WTC11 (cell line): ENCODE measurements at regions not wholly inside any gene's neighbourhood (a gene's known extent, or its start where the extent isn't known, plus 50 kb on each side); places are given as distances from the start of the nearest gene placed in this dataset.

Experiments used
- ATAC-seq: fragments of 200-7000 bp; cut with Tn5 transposase; 2 replicates; pipeline ENCODE4 v1.10.0; 2021; ENCODE audit warnings: mild to moderate bottlenecking, moderate library complexity
- CTCF ChIA-PET: fragments of 300-600 bp; sonication (Branson Sonifier 250); formaldehyde crosslinking; loops from one replicate; lab custom pipeline; 2021; ENCODE audit warnings: antibody characterized with exemption; lab: Charles Lee
- POLR2A ChIA-PET: fragments of 350-600 bp; sonication (Branson Sonifier 250); formaldehyde crosslinking; loops from one replicate; lab custom pipeline; 2021; ENCODE audit warnings: antibody characterized with exemption; lab: Charles Lee
- DNase-seq: peaks from one replicate; pipeline ENCODE4 v3.0.0; 2021; ENCODE audit warnings: low spot score
- H3K27ac Mint-ChIP-seq: 2 replicates; pipeline ENCODE4 v1.8.0; 2021; ENCODE audit warnings: mixed read lengths
- H3K27me3 Mint-ChIP-seq: 2 replicates; pipeline ENCODE4 v1.8.0; 2021; ENCODE audit warnings: low read depth, mild to moderate bottlenecking, moderate library complexity, mixed read lengths
- H3K36me3 Mint-ChIP-seq: 2 replicates; pipeline ENCODE4 v1.8.0; 2021; ENCODE audit warnings: mixed read lengths
- H3K4me1 Mint-ChIP-seq: 2 replicates; pipeline ENCODE4 v1.8.0; 2022; ENCODE audit warnings: mixed read lengths
- H3K4me3 Mint-ChIP-seq: 2 replicates; pipeline ENCODE4 v1.8.0; 2021; ENCODE audit warnings: mild to moderate bottlenecking, moderate library complexity, mixed read lengths
- H3K9me3 Mint-ChIP-seq: 2 replicates; pipeline ENCODE4 v1.8.0; 2021; ENCODE audit warnings: mixed read lengths
- CREB1 ChIP-seq: sonication (generic); formaldehyde crosslinking; IDR thresholded peaks from 2 replicates; pipeline ENCODE4 v1.8.0; 2023; ENCODE audit warnings: mild to moderate bottlenecking, missing genetic modification reagents
- FOXJ3 ChIP-seq: sonication (generic); formaldehyde crosslinking; IDR thresholded peaks from 2 replicates; pipeline ENCODE4 v1.9.0; 2021; ENCODE audit warnings: missing genetic modification reagents, mild to moderate bottlenecking, borderline replicate concordance
- HMGA2 ChIP-seq: fragments of 250-450 bp; sonication (Bioruptor Pico); IDR thresholded peaks from 2 replicates; pipeline ENCODE4 v1.4.0; 2021; ENCODE audit warnings: mild to moderate bottlenecking, moderate library complexity
- MXD4 ChIP-seq: fragments of 250-450 bp; sonication (Bioruptor Pico); IDR thresholded peaks from 2 replicates; pipeline ENCODE4 v1.8.0; 2021; ENCODE audit warnings: mild to moderate bottlenecking, moderate library complexity, borderline replicate concordance
- NFE2L1 ChIP-seq: sonication (generic); formaldehyde crosslinking; IDR thresholded peaks from 2 replicates; pipeline ENCODE4 v1.8.1; 2023; ENCODE audit warnings: missing genetic modification reagents
- NFYB ChIP-seq: sonication (generic); formaldehyde crosslinking; conservative IDR thresholded peaks from 2 replicates; pipeline ENCODE4 v1.8.0; 2022; ENCODE audit warnings: low read depth, missing genetic modification reagents
- NR2C2 ChIP-seq: sonication (generic); formaldehyde crosslinking; IDR thresholded peaks from 2 replicates; pipeline ENCODE4 v1.8.0; 2022; ENCODE audit warnings: mild to moderate bottlenecking, missing genetic modification reagents
- OVOL2 ChIP-seq: fragments of 250-450 bp; sonication (Bioruptor Pico); IDR thresholded peaks from 2 replicates; pipeline ENCODE4 v1.9.0; 2021; ENCODE audit warnings: mild to moderate bottlenecking, borderline replicate concordance
- SOX15 ChIP-seq: fragments of 250-450 bp; sonication (Bioruptor Pico); IDR thresholded peaks from 2 replicates; pipeline ENCODE4 v1.9.0; 2021; ENCODE audit warnings: mild to moderate bottlenecking
- TEAD4 ChIP-seq: sonication (generic); formaldehyde crosslinking; IDR thresholded peaks from 2 replicates; pipeline ENCODE4 v1.8.0; 2022; ENCODE audit warnings: mild to moderate bottlenecking, missing genetic modification reagents
- ZBTB21 ChIP-seq: sonication (generic); formaldehyde crosslinking; IDR thresholded peaks from 2 replicates; pipeline ENCODE4 v1.8.1; 2023; ENCODE audit warnings: mild to moderate bottlenecking, missing genetic modification reagents, borderline replicate concordance
- ZNF423 ChIP-seq: fragments of 250-450 bp; sonication (Bioruptor Pico); IDR thresholded peaks from 2 replicates; pipeline ENCODE4 v2.1.2; 2022; ENCODE audit warnings: mild to moderate bottlenecking, moderate library complexity
- TF ChIP-seq, protein P1 (sequence below): sonication (generic); formaldehyde crosslinking; IDR thresholded peaks from 2 replicates; pipeline ENCODE4 v1.8.0; 2023; ENCODE audit warnings: missing genetic modification reagents, mild to moderate bottlenecking, borderline replicate concordance
- TF ChIP-seq, protein P2 (sequence below): fragments of 200-600 bp; IDR thresholded peaks from 2 replicates; pipeline ENCODE4 v1.8.0; 2022; ENCODE audit warnings: antibody characterized with exemption
- TF ChIP-seq, protein P3 (sequence below): sonication (generic); formaldehyde crosslinking; IDR thresholded peaks from 2 replicates; pipeline ENCODE4 v1.8.0; 2022; ENCODE audit warnings: mild to moderate bottlenecking, missing genetic modification reagents
- TF ChIP-seq, protein P4 (sequence below): sonication (generic); formaldehyde crosslinking; IDR thresholded peaks from 2 replicates; pipeline ENCODE4 v1.8.1; 2023; ENCODE audit warnings: mild to moderate bottlenecking, missing genetic modification reagents
- TF ChIP-seq, protein P5 (sequence below): fragments of 250-450 bp; sonication (Bioruptor Pico); conservative IDR thresholded peaks from 2 replicates; pipeline ENCODE4 v1.9.0; 2021; ENCODE audit warnings: mild to moderate bottlenecking
- TF ChIP-seq, protein P6 (sequence below): sonication (generic); formaldehyde crosslinking; IDR thresholded peaks from 2 replicates; pipeline ENCODE4 v1.8.1; 2022; ENCODE audit warnings: missing genetic modification reagents, borderline replicate concordance
- TF ChIP-seq, protein P7 (sequence below): sonication (generic); formaldehyde crosslinking; IDR thresholded peaks from 2 replicates; pipeline ENCODE4 v1.8.0; 2022; ENCODE audit warnings: mild to moderate bottlenecking, missing genetic modification reagents
- TF ChIP-seq, protein P8 (sequence below): sonication (generic); formaldehyde crosslinking; IDR thresholded peaks from 2 replicates; pipeline ENCODE4 v1.8.1; 2022; ENCODE audit warnings: mild to moderate bottlenecking, moderate library complexity, missing genetic modification reagents

DNA sequence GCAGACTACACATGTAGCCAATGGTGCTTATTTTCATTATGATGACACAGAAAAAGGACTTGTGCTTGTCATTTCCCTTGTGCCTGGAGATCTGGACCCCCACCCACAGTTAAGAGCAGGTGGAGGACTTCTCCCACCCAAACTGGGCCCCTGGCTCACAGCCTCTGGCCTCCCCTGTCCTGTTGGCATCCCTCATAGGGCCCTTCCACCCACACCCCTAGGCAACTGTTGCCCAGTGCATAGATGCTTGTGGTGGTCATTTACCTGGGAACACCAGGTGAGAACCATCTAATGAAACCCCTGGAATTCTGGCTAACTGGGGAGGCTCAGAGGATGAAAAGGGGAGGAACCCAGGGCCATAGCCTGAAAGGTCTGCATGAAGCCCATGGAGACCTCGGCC, 355.9 kb downstream of the BUD13 start (continued):
- TF ChIP-seq, protein P1, sequence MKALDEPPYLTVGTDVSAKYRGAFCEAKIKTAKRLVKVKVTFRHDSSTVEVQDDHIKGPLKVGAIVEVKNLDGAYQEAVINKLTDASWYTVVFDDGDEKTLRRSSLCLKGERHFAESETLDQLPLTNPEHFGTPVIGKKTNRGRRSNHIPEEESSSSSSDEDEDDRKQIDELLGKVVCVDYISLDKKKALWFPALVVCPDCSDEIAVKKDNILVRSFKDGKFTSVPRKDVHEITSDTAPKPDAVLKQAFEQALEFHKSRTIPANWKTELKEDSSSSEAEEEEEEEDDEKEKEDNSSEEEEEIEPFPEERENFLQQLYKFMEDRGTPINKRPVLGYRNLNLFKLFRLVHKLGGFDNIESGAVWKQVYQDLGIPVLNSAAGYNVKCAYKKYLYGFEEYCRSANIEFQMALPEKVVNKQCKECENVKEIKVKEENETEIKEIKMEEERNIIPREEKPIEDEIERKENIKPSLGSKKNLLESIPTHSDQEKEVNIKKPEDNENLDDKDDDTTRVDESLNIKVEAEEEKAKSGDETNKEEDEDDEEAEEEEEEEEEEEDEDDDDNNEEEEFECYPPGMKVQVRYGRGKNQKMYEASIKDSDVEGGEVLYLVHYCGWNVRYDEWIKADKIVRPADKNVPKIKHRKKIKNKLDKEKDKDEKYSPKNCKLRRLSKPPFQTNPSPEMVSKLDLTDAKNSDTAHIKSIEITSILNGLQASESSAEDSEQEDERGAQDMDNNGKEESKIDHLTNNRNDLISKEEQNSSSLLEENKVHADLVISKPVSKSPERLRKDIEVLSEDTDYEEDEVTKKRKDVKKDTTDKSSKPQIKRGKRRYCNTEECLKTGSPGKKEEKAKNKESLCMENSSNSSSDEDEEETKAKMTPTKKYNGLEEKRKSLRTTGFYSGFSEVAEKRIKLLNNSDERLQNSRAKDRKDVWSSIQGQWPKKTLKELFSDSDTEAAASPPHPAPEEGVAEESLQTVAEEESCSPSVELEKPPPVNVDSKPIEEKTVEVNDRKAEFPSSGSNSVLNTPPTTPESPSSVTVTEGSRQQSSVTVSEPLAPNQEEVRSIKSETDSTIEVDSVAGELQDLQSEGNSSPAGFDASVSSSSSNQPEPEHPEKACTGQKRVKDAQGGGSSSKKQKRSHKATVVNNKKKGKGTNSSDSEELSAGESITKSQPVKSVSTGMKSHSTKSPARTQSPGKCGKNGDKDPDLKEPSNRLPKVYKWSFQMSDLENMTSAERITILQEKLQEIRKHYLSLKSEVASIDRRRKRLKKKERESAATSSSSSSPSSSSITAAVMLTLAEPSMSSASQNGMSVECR (CRISPR knock-in tag): no peak
- TF ChIP-seq NFE2L1 (CRISPR knock-in tag): no peak
- no peak for TF ChIP-seq ZNF423

DNA sequence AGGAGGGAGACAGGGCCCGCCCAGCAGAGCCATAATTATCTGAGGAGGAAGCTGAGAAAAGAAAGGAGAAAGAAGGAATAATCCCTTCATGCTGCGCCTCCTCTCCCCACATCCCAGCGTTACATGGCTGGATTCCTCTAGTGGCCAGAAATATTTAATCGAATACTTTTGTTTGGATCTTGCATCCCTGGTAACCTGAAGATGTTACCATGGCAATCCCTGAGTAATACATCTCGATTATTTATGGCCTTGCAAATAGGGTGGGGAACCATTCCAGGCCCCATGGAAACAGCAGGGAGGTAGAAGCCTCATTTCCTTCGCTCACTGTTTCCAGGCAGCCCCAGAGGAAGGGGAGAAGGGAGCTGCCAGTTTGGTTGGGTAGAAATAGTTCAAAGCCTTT, 357.7 kb downstream of the BUD13 start:
- ATAC-seq: peak; percentile 58
- CTCF ChIA-PET: interaction anchor here (0.6 to 2.8 kb wide), 7 partner anchors 8 to 214 kb away, joined by 3 to 12 read pairs (median 4); no protein-coding TSS in a partner anchor
- POLR2A ChIA-PET: no interaction called here

DNA sequence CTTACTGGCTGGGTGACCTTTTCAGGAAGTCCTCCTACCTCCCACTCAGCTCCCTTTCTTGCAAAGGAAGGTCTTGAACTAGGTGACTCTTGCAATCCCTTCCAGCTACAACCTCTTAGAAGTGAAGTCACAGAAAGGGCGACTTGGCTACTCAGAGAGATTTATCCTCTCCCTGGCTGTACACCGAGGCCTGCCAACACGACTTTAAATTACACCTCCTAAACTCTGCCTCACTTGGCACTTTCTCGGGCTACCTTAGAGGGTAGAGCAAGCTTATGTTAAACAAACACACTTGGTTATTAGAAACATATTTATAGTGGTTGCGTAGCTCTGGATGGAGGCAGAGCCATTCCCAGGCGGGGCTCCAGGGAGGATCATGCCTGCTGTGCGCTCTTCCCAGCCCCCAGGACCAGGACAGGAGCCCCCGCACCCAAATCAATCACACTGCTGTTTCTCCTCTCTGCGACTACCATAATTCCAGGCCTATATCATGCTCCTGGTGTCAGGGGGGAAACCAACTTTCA, 358.4 kb downstream of the BUD13 start:
- CTCF ChIA-PET: interaction anchor here (0.9 to 2.8 kb wide), 8 partner anchors 9 to 199 kb away, joined by 3 to 12 read pairs (median 4); no protein-coding TSS in a partner anchor
- H3K9me3 Mint-ChIP-seq: no peaks in the 10 kb centered on the region
- TF ChIP-seq, protein P2, sequence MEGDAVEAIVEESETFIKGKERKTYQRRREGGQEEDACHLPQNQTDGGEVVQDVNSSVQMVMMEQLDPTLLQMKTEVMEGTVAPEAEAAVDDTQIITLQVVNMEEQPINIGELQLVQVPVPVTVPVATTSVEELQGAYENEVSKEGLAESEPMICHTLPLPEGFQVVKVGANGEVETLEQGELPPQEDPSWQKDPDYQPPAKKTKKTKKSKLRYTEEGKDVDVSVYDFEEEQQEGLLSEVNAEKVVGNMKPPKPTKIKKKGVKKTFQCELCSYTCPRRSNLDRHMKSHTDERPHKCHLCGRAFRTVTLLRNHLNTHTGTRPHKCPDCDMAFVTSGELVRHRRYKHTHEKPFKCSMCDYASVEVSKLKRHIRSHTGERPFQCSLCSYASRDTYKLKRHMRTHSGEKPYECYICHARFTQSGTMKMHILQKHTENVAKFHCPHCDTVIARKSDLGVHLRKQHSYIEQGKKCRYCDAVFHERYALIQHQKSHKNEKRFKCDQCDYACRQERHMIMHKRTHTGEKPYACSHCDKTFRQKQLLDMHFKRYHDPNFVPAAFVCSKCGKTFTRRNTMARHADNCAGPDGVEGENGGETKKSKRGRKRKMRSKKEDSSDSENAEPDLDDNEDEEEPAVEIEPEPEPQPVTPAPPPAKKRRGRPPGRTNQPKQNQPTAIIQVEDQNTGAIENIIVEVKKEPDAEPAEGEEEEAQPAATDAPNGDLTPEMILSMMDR: no peak
- TF ChIP-seq, protein P3, sequence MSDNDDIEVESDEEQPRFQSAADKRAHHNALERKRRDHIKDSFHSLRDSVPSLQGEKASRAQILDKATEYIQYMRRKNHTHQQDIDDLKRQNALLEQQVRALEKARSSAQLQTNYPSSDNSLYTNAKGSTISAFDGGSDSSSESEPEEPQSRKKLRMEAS (CRISPR knock-in tag): no peak
- TF ChIP-seq FOXJ3 (CRISPR knock-in tag) (no peak), SOX15 (CRISPR knock-in tag) (no peak), ZNF423 (no peak), NFYB (no peak), MXD4 (CRISPR knock-in tag) (no peak), CREB1 (CRISPR knock-in tag) (no peak), ZBTB21 (CRISPR knock-in tag) (no peak), NR2C2 (CRISPR knock-in tag) (no peak), TEAD4 (no peak), OVOL2 (CRISPR knock-in tag) (no peak)
- TF ChIP-seq, protein P4, sequence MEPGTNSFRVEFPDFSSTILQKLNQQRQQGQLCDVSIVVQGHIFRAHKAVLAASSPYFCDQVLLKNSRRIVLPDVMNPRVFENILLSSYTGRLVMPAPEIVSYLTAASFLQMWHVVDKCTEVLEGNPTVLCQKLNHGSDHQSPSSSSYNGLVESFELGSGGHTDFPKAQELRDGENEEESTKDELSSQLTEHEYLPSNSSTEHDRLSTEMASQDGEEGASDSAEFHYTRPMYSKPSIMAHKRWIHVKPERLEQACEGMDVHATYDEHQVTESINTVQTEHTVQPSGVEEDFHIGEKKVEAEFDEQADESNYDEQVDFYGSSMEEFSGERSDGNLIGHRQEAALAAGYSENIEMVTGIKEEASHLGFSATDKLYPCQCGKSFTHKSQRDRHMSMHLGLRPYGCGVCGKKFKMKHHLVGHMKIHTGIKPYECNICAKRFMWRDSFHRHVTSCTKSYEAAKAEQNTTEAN (CRISPR knock-in tag): no peak
- TF ChIP-seq, protein P5, sequence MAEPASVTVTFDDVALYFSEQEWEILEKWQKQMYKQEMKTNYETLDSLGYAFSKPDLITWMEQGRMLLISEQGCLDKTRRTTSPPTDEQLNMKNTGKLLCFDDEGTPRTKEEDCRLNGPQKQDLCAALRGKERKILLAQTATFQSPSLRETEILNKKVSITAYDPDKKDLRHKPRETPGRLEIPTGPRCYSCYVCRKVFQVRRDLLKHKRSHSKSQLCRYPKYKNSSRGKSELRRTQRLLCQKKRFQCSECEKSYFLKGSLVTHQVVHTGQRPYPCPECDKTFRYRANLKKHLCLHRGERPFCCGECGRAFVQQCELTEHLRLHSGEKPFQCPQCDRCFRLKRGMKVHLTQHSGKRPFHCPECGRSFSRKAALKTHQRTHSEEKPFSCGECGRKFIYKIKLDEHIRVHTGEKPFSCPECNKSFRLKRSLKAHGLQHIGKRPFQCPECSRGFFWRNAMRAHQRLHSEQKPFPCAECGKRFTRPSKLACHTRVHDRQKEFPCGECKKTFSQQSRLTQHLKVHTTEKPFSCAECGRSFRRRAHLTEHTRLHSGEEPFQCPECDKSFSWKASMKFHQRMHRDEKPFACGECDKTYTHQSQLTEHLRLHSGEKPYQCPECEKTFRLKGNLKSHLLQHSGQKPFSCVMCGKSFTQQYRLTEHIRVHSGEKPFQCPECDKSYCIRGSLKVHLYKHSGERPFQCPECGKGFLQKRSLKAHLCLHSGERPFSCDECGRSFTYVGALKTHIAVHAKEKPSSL (CRISPR knock-in tag): no peak
- TF ChIP-seq, protein P6, sequence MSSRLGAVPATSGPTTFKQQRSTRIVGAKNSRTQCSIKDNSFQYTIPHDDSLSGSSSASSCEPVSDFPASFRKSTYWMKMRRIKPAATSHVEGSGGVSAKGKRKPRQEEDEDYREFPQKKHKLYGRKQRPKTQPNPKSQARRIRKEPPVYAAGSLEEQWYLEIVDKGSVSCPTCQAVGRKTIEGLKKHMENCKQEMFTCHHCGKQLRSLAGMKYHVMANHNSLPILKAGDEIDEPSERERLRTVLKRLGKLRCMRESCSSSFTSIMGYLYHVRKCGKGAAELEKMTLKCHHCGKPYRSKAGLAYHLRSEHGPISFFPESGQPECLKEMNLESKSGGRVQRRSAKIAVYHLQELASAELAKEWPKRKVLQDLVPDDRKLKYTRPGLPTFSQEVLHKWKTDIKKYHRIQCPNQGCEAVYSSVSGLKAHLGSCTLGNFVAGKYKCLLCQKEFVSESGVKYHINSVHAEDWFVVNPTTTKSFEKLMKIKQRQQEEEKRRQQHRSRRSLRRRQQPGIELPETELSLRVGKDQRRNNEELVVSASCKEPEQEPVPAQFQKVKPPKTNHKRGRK: no peak
- TF ChIP-seq, protein P7, sequence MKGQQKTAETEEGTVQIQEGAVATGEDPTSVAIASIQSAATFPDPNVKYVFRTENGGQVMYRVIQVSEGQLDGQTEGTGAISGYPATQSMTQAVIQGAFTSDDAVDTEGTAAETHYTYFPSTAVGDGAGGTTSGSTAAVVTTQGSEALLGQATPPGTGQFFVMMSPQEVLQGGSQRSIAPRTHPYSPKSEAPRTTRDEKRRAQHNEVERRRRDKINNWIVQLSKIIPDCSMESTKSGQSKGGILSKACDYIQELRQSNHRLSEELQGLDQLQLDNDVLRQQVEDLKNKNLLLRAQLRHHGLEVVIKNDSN: no peak

More for the DNA sequence above, 357.7 kb downstream of the BUD13 start:
- H3K27ac Mint-ChIP-seq: peak overlapping the region; percentile 59; the same call in 1 of the 2 replicates
- peaks cover 4% of the 10 kb centered on the region for H3K36me3 Mint-ChIP-seq
- no peak overlapping the region for H3K4me3 Mint-ChIP-seq
- H3K27me3 Mint-ChIP-seq: peaks cover 2% of the 10 kb centered on the region; the same call in 1 of the 2 replicates
- no peak for DNase-seq
- 0 out of 2 replicates have a peak, but pooled peaks have one; percentile 2 for TF ChIP-seq HMGA2
- TF ChIP-seq, protein P8, sequence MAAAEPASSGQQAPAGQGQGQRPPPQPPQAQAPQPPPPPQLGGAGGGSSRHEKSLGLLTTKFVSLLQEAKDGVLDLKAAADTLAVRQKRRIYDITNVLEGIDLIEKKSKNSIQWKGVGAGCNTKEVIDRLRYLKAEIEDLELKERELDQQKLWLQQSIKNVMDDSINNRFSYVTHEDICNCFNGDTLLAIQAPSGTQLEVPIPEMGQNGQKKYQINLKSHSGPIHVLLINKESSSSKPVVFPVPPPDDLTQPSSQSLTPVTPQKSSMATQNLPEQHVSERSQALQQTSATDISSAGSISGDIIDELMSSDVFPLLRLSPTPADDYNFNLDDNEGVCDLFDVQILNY: no peak
- 0 out of 2 replicates have a peak, but pooled peaks cover 3% of the 10 kb centered on the region for H3K9me3 Mint-ChIP-seq
- peaks cover 37% of the 10 kb centered on the region for H3K4me1 Mint-ChIP-seq

More for the DNA sequence above, 358.4 kb downstream of the BUD13 start:
- Mint-ChIP-seq H3K27ac (no peak overlapping the region; the same call in 1 of the 2 replicates), H3K36me3 (no peaks in the 10 kb centered on the region), H3K4me1 (peaks cover 37% of the 10 kb centered on the region), H3K27me3 (no peaks in the 10 kb centered on the region), H3K4me3 (no peak overlapping the region)
- POLR2A ChIA-PET: no interaction called here
- ATAC-seq: no peak
- no peak for DNase-seq
